Lung (tissue), 11 donors: ENCODE measurements at regions not wholly inside any gene's neighbourhood (a gene's known extent, or its start where the extent isn't known, plus 50 kb on each side); places are given as distances from the start of the nearest gene placed in this dataset.

Source experiments
- ATAC-seq: fragments of 200-7000 bp; cut with Tn5 transposase; one replicate; pipeline ENCODE4 v1.9.1; 2020; ENCODE audit warnings: moderate number of reproducible peaks; ENCODE audit not compliant: insufficient read depth, low FRiP score
- DNase-seq, 3 donors: peaks; one replicate each; pipeline ENCODE4 v3.0.0-alpha.2; 2013 to 2017
- H3K27ac ChIP-seq, 2 donors: one replicate each; pipeline ENCODE4 v1.5.1; 2013; ENCODE audit warnings: mild to moderate bottlenecking in 2 of 2, moderate library complexity in 2 of 2, control low read depth in 1 of 2, inconsistent platforms in 1 of 2, low read depth in 1 of 2, low read length in 1 of 2
- H3K27me3 ChIP-seq, 3 donors: one replicate each; pipeline ENCODE4 v1.5.1; 2013; ENCODE audit warnings: low read length in 2 of 3; ENCODE audit not compliant: control insufficient read depth in 3 of 3, insufficient read depth in 3 of 3
- H3K36me3 ChIP-seq, 4 donors: one replicate each; pipeline ENCODE4 v1.5.1; 2013; ENCODE audit warnings: low read length in 4 of 4, mild to moderate bottlenecking in 1 of 4, moderate library complexity in 1 of 4; ENCODE audit not compliant: control insufficient read depth in 4 of 4, insufficient read depth in 4 of 4
- H3K4me1 ChIP-seq, 5 donors: one replicate each; pipeline ENCODE4 v1.5.1; 2013; ENCODE audit warnings: low read length in 5 of 5, mild to moderate bottlenecking in 2 of 5, moderate library complexity in 1 of 5; ENCODE audit not compliant: control insufficient read depth in 5 of 5, insufficient read depth in 5 of 5
- H3K4me3 ChIP-seq: one replicate; pipeline ENCODE4 v1.5.1; 2013; ENCODE audit warnings: mild to moderate bottlenecking, control low read depth, moderate library complexity
- H3K9ac ChIP-seq, 2 donors: one replicate each; pipeline ENCODE4 v1.5.1; 2013; ENCODE audit warnings: low read length in 2 of 2, control low read depth in 1 of 2; ENCODE audit not compliant: insufficient read depth in 1 of 2
- H3K9me3 ChIP-seq, 4 donors: one replicate each; pipeline ENCODE4 v1.5.1; 2013; ENCODE audit warnings: low read length in 3 of 4, mild to moderate bottlenecking in 1 of 4, moderate library complexity in 1 of 4; ENCODE audit not compliant: control insufficient read depth in 4 of 4, insufficient read depth in 3 of 4
- CTCF ChIP-seq: IDR thresholded peaks from 2 replicates; pipeline ENCODE4 v1.5.1; 2012; ENCODE audit warnings: mild to moderate bottlenecking; ENCODE audit errors: control extremely low read depth, extremely low read depth
- WGBS, 2 donors: extraction: QIAGEN DNeasy Blood & Tissue Kit; methylation state at CpG; one replicate each; pipeline ENCODE4 v1.1.7; 2013; 5-methylcytosine and 5-hydroxymethylcytosine counted together
- donor health status: control.
- donor health status: control.
- donor health status: Bipolar disorder and iron deficiency.
- donor health status: healthy.
- donor health status: DM: yes; HTN: yes; CAD: no.

GRCh38 chr7:3194501-3195141, 106.4 kb upstream of the SDK1 start:
- WGBS, 2 donors: 60 to 68% methylated on average over 7 of the region's 7 CpGs
- Histone ChIP-seq H3K27ac (no peak overlapping the region), H3K4me3 (no peak overlapping the region), H3K9ac (no peak overlapping the region), H3K4me1 (peaks cover 0 to 5% (median 0%) of the 10 kb centered on the region in 5 donors), H3K9me3 (peaks cover 0 to 4% (median 0%) of the 10 kb centered on the region in 4 donors), H3K36me3 (no peaks in the 10 kb centered on the region), H3K27me3 (no peaks in the 10 kb centered on the region)
- peak; percentile 39 to 47 (median 47) for DNase-seq
- peak; percentile 41 for ATAC-seq
- TF ChIP-seq CTCF: no peak

- peaks cover 0 to 4% (median 0%) of the 10 kb centered on the region in 4 donors for H3K9me3 ChIP-seq
- no peak overlapping the region for H3K27ac ChIP-seq
- TF ChIP-seq CTCF: no peak
- ATAC-seq (no peak), DNase-seq (no peak)
- H3K4me1 ChIP-seq: peaks cover 0 to 5% (median 0%) of the 10 kb centered on the region in 5 donors
- no peak overlapping the region for H3K4me3 ChIP-seq
- WGBS, 2 donors: 87 to 93% methylated on average over 6 of the region's 6 CpGs
- no peak overlapping the region for H3K9ac ChIP-seq
- H3K27me3 ChIP-seq: no peaks in the 10 kb centered on the region
- no peaks in the 10 kb centered on the region for H3K36me3 ChIP-seq
Observed at GRCh38 chr7:3195160-3195559, 105.9 kb upstream of the SDK1 start.

- ATAC-seq (no peak), DNase-seq (no peak)
- no peaks in the 10 kb centered on the region for H3K36me3 ChIP-seq
- no peaks in the 10 kb centered on the region for H3K27me3 ChIP-seq
- H3K4me1 ChIP-seq: peaks cover 0 to 5% (median 0%) of the 10 kb centered on the region in 5 donors
- WGBS, 2 donors: 80 to 81% methylated on average over 21 of the region's 21 CpGs
- no peak overlapping the region for H3K4me3 ChIP-seq
- H3K27ac ChIP-seq: no peak overlapping the region
- peak overlapping the region in 1 of 2 donors; percentile 41 for H3K9ac ChIP-seq
- TF ChIP-seq CTCF: no peak
- H3K9me3 ChIP-seq: peaks cover 0 to 6% (median 0%) of the 10 kb centered on the region in 4 donors
Observed at GRCh38 chr7:3196629-3197400, 104.2 kb upstream of the SDK1 start.
